Left lung (tissue), 4 donors: ENCODE measurements at regions not wholly inside any gene's neighbourhood (a gene's known extent, or its start where the extent isn't known, plus 50 kb on each side); places are given as distances from the start of the nearest gene placed in this dataset.
A peak's percentile ranks its signal among the peaks of the same experiment; 100 is the strongest.

Experiments
- ATAC-seq: fragments of 200-7000 bp; cut with Tn5 transposase; one replicate; pipeline ENCODE4 v1.9.1; 2020; ENCODE audit warnings: moderate library complexity
- DNase-seq, 4 donors: peaks; one replicate each; pipeline ENCODE4 v3.0.0-alpha.2; 2013 to 2020
- H3K27ac ChIP-seq, 2 donors: fragments of 200-600 bp; sonication (generic) in 1 of 2; one replicate each; pipeline versions ENCODE4 v1.5.0 to v1.8.0; 2020 to 2021
- H3K27me3 ChIP-seq, 2 donors: fragments of 200-600 bp; sonication (generic) in 1 of 2; one replicate each; pipeline versions ENCODE4 v1.5.0 to v1.8.0; 2020 to 2021
- H3K36me3 ChIP-seq, 2 donors: fragments of 200-600 bp; sonication (generic) in 1 of 2; one replicate each; pipeline versions ENCODE4 v1.5.0 to v1.8.0; 2020 to 2021
- H3K4me1 ChIP-seq, 2 donors: fragments of 200-600 bp; one replicate each; pipeline ENCODE4 v1.8.0; 2021
- H3K4me3 ChIP-seq, 2 donors: fragments of 200-600 bp; sonication (generic) in 1 of 2; one replicate each; pipeline versions ENCODE4 v1.5.0 to v1.8.0; 2020 to 2021; ENCODE audit warnings: mild to moderate bottlenecking in 1 of 2
- H3K9me3 ChIP-seq, 2 donors: fragments of 200-600 bp; sonication (generic) in 1 of 2; one replicate each; pipeline versions ENCODE4 v1.5.0 to v1.8.0; 2020 to 2021
- intact Hi-C, 2 donors: fragments of 100-400 bp; cut with DNase I; formaldehyde crosslinking; loops; one replicate each; pipeline versions ENCODE4 v1.11.2 to v1.14.2; 2022
- TF ChIP-seq, protein P1 (sequence below), 2 donors: fragments of 200-600 bp; sonication (generic) in 1 of 2; IDR thresholded peaks; one replicate each; pipeline versions ENCODE4 v1.5.0 to v1.8.0; 2021; ENCODE audit warnings: antibody characterized with exemption in 2 of 2
- donor health status: DM: no; HTN: yes; CAD: no.
- donor health status: DM: no; HTN: no; CAD: no.

DNA sequence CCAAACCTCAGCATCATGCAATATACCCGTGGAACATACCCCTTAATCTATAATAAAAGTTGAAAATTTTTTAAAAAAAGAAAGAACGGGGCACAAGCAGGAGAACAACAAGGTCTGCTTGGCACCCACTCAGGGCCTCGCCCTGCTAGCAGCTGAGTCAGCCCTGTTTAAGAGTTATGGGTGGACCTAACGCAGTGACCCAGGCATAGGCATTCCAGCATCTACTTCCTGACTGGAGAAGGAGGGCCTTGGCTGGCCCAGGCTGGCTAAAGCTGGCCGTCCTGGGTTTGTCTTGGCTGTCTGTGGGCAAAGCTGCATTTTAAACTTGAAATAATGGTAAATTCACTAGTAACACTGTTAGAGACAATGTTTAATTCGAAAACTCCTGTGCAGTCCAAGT lies 236.7 kb upstream of the PGRMC2 start:
- DNase-seq, result peak in 2 of 4 donors; percentile 75 to 80

DNA sequence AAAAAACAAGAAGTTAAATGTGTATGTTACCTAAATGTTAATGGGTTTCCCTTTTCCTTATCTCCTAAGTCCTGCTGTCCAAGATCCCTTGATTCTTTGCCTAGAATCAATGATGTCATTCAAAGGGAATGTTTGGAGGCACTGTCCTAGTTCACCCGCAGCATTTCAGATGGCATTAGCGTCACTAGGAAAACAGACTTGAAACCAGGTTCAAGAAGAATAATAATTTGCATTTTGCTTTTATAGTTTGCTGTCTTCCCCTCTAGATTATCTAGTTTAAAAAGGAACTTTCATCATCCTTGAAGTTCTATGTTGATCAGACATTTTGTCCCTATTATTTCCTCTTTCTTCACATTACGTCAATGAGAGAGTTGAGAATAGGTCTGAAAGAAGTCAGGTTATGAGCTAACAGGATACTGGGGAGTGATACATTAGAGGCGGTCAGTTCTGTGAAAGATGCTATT lies 234.1 kb upstream of the PGRMC2 start:
- H3K27ac ChIP-seq, result no peak overlapping the region
- no peak overlapping the region for H3K4me3 ChIP-seq
- intact Hi-C loops, result no loop called here
- ATAC-seq (no peak), DNase-seq (no peak)
- TF ChIP-seq, protein P1, sequence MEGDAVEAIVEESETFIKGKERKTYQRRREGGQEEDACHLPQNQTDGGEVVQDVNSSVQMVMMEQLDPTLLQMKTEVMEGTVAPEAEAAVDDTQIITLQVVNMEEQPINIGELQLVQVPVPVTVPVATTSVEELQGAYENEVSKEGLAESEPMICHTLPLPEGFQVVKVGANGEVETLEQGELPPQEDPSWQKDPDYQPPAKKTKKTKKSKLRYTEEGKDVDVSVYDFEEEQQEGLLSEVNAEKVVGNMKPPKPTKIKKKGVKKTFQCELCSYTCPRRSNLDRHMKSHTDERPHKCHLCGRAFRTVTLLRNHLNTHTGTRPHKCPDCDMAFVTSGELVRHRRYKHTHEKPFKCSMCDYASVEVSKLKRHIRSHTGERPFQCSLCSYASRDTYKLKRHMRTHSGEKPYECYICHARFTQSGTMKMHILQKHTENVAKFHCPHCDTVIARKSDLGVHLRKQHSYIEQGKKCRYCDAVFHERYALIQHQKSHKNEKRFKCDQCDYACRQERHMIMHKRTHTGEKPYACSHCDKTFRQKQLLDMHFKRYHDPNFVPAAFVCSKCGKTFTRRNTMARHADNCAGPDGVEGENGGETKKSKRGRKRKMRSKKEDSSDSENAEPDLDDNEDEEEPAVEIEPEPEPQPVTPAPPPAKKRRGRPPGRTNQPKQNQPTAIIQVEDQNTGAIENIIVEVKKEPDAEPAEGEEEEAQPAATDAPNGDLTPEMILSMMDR (IDR thresholded peaks at IDR 0.05), result no peak
- no peaks in the 10 kb centered on the region for H3K9me3 ChIP-seq
- H3K4me1 ChIP-seq, result peaks cover 14 to 25% of the 10 kb centered on the region in 2 donors
- no peaks in the 10 kb centered on the region for H3K36me3 ChIP-seq
- no peaks in the 10 kb centered on the region for H3K27me3 ChIP-seq

More for the DNA sequence above, 236.7 kb upstream of the PGRMC2 start:
- intact Hi-C loops, result no loop called here
- Histone ChIP-seq H3K4me3 (no peak overlapping the region), H3K9me3 (no peaks in the 10 kb centered on the region), H3K27ac (peak overlapping the region in 1 of 2 donors; percentile 46), H3K27me3 (no peaks in the 10 kb centered on the region), H3K4me1 (peaks cover 6 to 14% of the 10 kb centered on the region in 2 donors), H3K36me3 (no peaks in the 10 kb centered on the region)
- peak; percentile 85 for ATAC-seq
- TF ChIP-seq, protein P1 (IDR thresholded peaks at IDR 0.05), result no peak

- TF ChIP-seq, protein P1 (IDR thresholded peaks at IDR 0.05), result no peak
- Histone ChIP-seq H3K27me3 (no peaks in the 10 kb centered on the region), H3K4me1 (peaks cover 14 to 24% of the 10 kb centered on the region in 2 donors), H3K36me3 (no peaks in the 10 kb centered on the region), H3K27ac (no peak overlapping the region), H3K4me3 (no peak overlapping the region), H3K9me3 (no peaks in the 10 kb centered on the region)
- DNase-seq, result no peak
- no peak for ATAC-seq
- intact Hi-C loops, result no loop called here
These were observed 233.5 kb upstream of the PGRMC2 start for GRCh38 chr4:128521156-128521555.

GRCh38 chr4:128519163-128519830 lies 231.7 kb upstream of the PGRMC2 start:
- Histone ChIP-seq H3K4me1 (peaks cover 12 to 14% of the 10 kb centered on the region in 2 donors), H3K9me3 (no peaks in the 10 kb centered on the region), H3K27me3 (no peaks in the 10 kb centered on the region), H3K36me3 (no peaks in the 10 kb centered on the region), H3K27ac (no peak overlapping the region), H3K4me3 (no peak overlapping the region)
- DNase-seq (no peak), ATAC-seq (no peak)
- intact Hi-C loops, result no loop called here
- TF ChIP-seq, protein P1 (IDR thresholded peaks at IDR 0.05), result no peak

DNA sequence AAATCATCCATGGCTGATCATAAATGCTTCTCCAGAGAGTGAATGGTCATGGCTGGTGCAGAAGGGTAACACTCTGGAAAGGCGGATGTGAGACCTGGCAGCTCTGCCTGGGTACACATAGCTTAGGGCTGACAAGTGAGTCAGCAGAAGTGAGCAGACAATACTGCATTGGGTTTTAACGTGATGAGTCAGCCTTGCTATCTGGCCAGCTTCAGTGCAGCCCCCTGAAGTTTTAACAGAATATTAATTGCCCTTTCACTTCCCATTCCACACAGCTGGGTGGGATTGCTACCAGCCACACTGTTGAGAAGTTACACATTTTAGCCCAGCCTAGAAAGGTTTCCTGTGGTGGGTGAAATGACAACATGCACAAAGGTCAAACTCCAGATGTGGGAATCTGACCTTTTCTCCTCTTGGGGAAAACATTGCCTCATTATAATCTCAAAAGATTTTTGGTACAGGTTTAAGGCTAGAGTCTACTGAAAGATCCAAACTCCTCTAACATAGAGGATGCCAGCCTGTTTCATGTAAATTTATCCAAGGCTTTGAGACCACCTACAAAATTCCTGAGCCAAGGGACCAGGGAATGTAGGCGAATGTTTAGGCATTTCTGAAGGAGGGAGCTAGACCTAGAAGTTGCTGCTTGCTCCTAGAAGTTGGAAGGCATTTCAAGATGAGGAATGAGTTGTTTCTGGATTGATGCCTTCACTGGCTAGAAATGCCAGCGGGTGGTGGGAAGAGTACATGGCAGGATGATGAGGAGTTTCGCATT lies 230.3 kb upstream of the PGRMC2 start:
- TF ChIP-seq, protein P1 (IDR thresholded peaks at IDR 0.05), result no peak
- H3K27ac ChIP-seq, result peak overlapping the region; percentile 41 to 43
- H3K4me3 ChIP-seq, result no peak overlapping the region
- ATAC-seq, result peak; percentile 83
- intact Hi-C loops, result no loop called here
- DNase-seq, result peak in 2 of 4 donors; percentile 52 to 63
- H3K9me3 ChIP-seq, result no peaks in the 10 kb centered on the region
- no peaks in the 10 kb centered on the region for H3K36me3 ChIP-seq
- peaks cover 7 to 11% of the 10 kb centered on the region in 2 donors for H3K4me1 ChIP-seq
- H3K27me3 ChIP-seq, result no peaks in the 10 kb centered on the region
